H1 (cell line): ENCODE measurements at regions not wholly inside any gene's neighbourhood (a gene's known extent, or its start where the extent isn't known, plus 50 kb on each side); places are given as distances from the start of the nearest gene placed in this dataset.

Source experiments
- CHD1 ChIP-seq: IDR thresholded peaks from 2 replicates; pipeline ENCODE4 v1.6.1; 2012; ENCODE audit warnings: low read depth, low read length, improper control_type of control experiment
- CHD2 ChIP-seq: IDR thresholded peaks from 2 replicates; pipeline ENCODE4 v1.6.1; 2012; ENCODE audit warnings: low read length, improper control_type of control experiment
- CTCF ChIP-seq, 3 experiments: IDR thresholded peaks; 1 replicate in 2 of 3; 2 replicates in 1 of 3; pipeline versions ENCODE4 v1.5.1 to v1.6.1; 2011; ENCODE audit warnings: low read length in 3 of 3, mild to moderate bottlenecking in 3 of 3, inconsistent platforms in 2 of 3, low read depth in 1 of 3, moderate library complexity in 1 of 3; ENCODE audit not compliant: insufficient read depth in 1 of 3; ENCODE audit errors: control extremely low read depth in 1 of 3
- EP300 ChIP-seq, 2 experiments: IDR thresholded peaks; 1 replicate in 1 of 2; 2 replicates in 1 of 2; pipeline ENCODE4 v1.6.1; 2011 to 2012; ENCODE audit warnings: low read depth in 2 of 2, low read length in 2 of 2, mild to moderate bottlenecking in 2 of 2, borderline replicate concordance in 1 of 2, inconsistent platforms in 1 of 2, moderate library complexity in 1 of 2
- EZH2 ChIP-seq: fragments of 200-600 bp; sonication (generic); IDR thresholded peaks from 2 replicates; pipeline ENCODE4 v1.7.1; 2012; ENCODE audit warnings: low read depth, mild to moderate bottlenecking, moderate library complexity, low read length, inconsistent platforms; ENCODE audit not compliant: severe bottlenecking
- GABPA ChIP-seq: IDR thresholded peaks from 2 replicates; pipeline ENCODE4 v1.6.1; 2011; ENCODE audit warnings: mild to moderate bottlenecking, low read length, moderate library complexity, borderline replicate concordance; ENCODE audit not compliant: insufficient read depth
- PHF8 ChIP-seq: fragments of 200-600 bp; sonication (generic); conservative IDR thresholded peaks from 2 replicates; pipeline ENCODE4 v1.7.1; 2012; ENCODE audit warnings: low read depth, mild to moderate bottlenecking, inconsistent platforms, low read length, moderate library complexity
- POLR2A ChIP-seq, 2 experiments: IDR thresholded peaks; 1 replicate in 1 of 2; 2 replicates in 1 of 2; pipeline ENCODE4 v1.6.1; 2011; ENCODE audit warnings: low read depth in 2 of 2, low read length in 2 of 2, mild to moderate bottlenecking in 2 of 2; ENCODE audit errors: control extremely low read depth in 1 of 2
- POLR2AphosphoS5 ChIP-seq: IDR thresholded peaks from 2 replicates; pipeline ENCODE4 v1.6.1; 2011; ENCODE audit warnings: low read depth, low read length

GRCh38 chr11:57873196-57873911 lies 111.8 kb downstream of the CTNND1 start:
- TF ChIP-seq POLR2AphosphoS5 (no peak), CHD2 (no peak), CTCF (IDR thresholded peaks at IDR 0.05; ENCODE audit: control extremely low read depth in 1 of 3, insufficient read depth in 1 of 3, low read depth in 1 of 3, low read length in 3 of 3) (no peak), POLR2A (IDR thresholded peaks at IDR 0.05; ENCODE audit: control extremely low read depth in 1 of 2, low read depth in 2 of 2, low read length in 2 of 2) (no peak), GABPA (no peak), CHD1 (no peak), PHF8 (no peak), EP300 (IDR thresholded peaks at IDR 0.05; ENCODE audit: borderline replicate concordance in 1 of 2, low read depth in 2 of 2, low read length in 2 of 2) (no peak), EZH2 (no peak)
